PC-3 (cell line): ENCODE measurements at regions not wholly inside any gene's neighbourhood (a gene's known extent, or its start where the extent isn't known, plus 50 kb on each side); places are given as distances from the start of the nearest gene placed in this dataset.

Experiments
- ATAC-seq: fragments of 200-7000 bp; cut with Tn5 transposase; 2 replicates; pipeline ENCODE4 v1.9.1; 2020; ENCODE audit warnings: mild to moderate bottlenecking, moderate library complexity
- BruUV-seq: library from RNA; stranded (reverse); fragments of 400-500 nt; replicated peaks from 2 replicates; lab custom pipeline; 2021; lab: Mats Ljungman, UMichigan
- CTCF ChIA-PET: fragments of 300-600 bp; sonication (Branson Sonifier 250); formaldehyde crosslinking; loops from one replicate; lab custom pipeline; 2022; ENCODE audit warnings: antibody characterized with exemption; lab: Charles Lee
- POLR2A ChIA-PET: fragments of 300-600 bp; sonication (Branson Sonifier 250); formaldehyde crosslinking; loops from one replicate; lab custom pipeline; 2022; ENCODE audit warnings: antibody characterized with exemption; ENCODE audit not compliant: unreplicated experiment; lab: Charles Lee
- DNase-seq: peaks from one replicate; pipeline ENCODE4 v3.0.0-alpha.2; 2015
- H2AFZ ChIP-seq: fragments of 300-600 bp; sonication (generic); 2 replicates; pipeline ENCODE4 v1.6.0; 2016; ENCODE audit warnings: antibody characterized with exemption, low read length
- H3F3A ChIP-seq: fragments of 300-600 bp; sonication (generic); one replicate; pipeline ENCODE4 v1.6.0; 2017; ENCODE audit warnings: antibody characterized with exemption, low read length, control low read depth, mild to moderate bottlenecking; ENCODE audit not compliant: unreplicated experiment
- H3K27ac ChIP-seq: fragments of 300-600 bp; sonication (generic); 2 replicates; pipeline ENCODE4 v1.5.1; 2016; ENCODE audit warnings: mild to moderate bottlenecking, low read length
- H3K27me3 ChIP-seq: fragments of 300-600 bp; sonication (generic); 2 replicates; pipeline ENCODE4 v1.6.1; 2016; ENCODE audit warnings: low read length, mixed read lengths
- H3K36me3 ChIP-seq: fragments of 300-600 bp; sonication (generic); 2 replicates; pipeline ENCODE4 v1.6.1; 2016; ENCODE audit warnings: low read depth, mixed run types, low read length, mixed read lengths
- H3K4me1 ChIP-seq: fragments of 300-600 bp; sonication (generic); 2 replicates; pipeline ENCODE4 v1.5.1; 2016; ENCODE audit warnings: low read length; ENCODE audit not compliant: insufficient read depth
- H3K4me2 ChIP-seq: fragments of 300-600 bp; sonication (generic); 2 replicates; pipeline ENCODE4 v1.6.0; 2016; ENCODE audit warnings: low read length
- H3K4me3 ChIP-seq: fragments of 300-600 bp; sonication (generic); 2 replicates; pipeline ENCODE4 v1.5.1; 2016; ENCODE audit warnings: mild to moderate bottlenecking, low read length, mixed read lengths
- H3K79me2 ChIP-seq: fragments of 300-600 bp; sonication (generic); 2 replicates; pipeline ENCODE4 v1.6.1; 2017; ENCODE audit warnings: low read length, mixed read lengths
- H3K9ac ChIP-seq: fragments of 300-600 bp; sonication (generic); 2 replicates; pipeline ENCODE4 v1.6.0; 2016; ENCODE audit warnings: mild to moderate bottlenecking, low read length
- H3K9me2 ChIP-seq: fragments of 300-600 bp; sonication (generic); replicated peaks from 2 replicates; pipeline ENCODE4 v1.6.1; 2016; ENCODE audit warnings: mixed run types, low read length, mixed read lengths
- H3K9me3 ChIP-seq: fragments of 300-600 bp; sonication (generic); 2 replicates; pipeline ENCODE4 v1.6.1; 2016; ENCODE audit warnings: low read length, mixed read lengths
- H4K20me1 ChIP-seq: fragments of 300-600 bp; sonication (generic); 2 replicates; pipeline ENCODE4 v1.6.1; 2016; ENCODE audit warnings: low read length, mixed read lengths
- CTCF ChIP-seq: fragments of 300-600 bp; sonication (generic); conservative IDR thresholded peaks from 2 replicates; pipeline ENCODE4 v1.5.1; 2017; ENCODE audit warnings: antibody characterized with exemption, low read depth, mild to moderate bottlenecking, low read length
- EZH2 ChIP-seq: fragments of 300-600 bp; sonication (generic); IDR thresholded peaks from one replicate; pipeline ENCODE4 v1.6.1; 2017; ENCODE audit warnings: antibody characterized with exemption, mild to moderate bottlenecking, low read length; ENCODE audit not compliant: unreplicated experiment
- EZH2phosphoT487 ChIP-seq: fragments of 300-600 bp; sonication (generic); IDR thresholded peaks from 2 replicates; pipeline ENCODE4 v1.6.1; 2018; ENCODE audit warnings: mild to moderate bottlenecking, antibody characterized with exemption, low read length, borderline replicate concordance
- intact Hi-C: fragments of 100-400 bp; cut with micrococcal nuclease; formaldehyde crosslinking; loops from 2 replicates; pipeline ENCODE4 v1.9.0; 2023

- DNase-seq (peak; percentile 36), ATAC-seq (peak; percentile 54)
- H3F3A ChIP-seq, result no peaks in the 10 kb centered on the region
- no TSS peak for BruUV-seq
- no peaks in the 10 kb centered on the region for H3K36me3 ChIP-seq
- CTCF ChIA-PET, result no interaction called here
- H3K4me2 ChIP-seq, result no peak overlapping the region
- H3K27me3 ChIP-seq, result no peaks in the 10 kb centered on the region
- no peak overlapping the region for H3K4me3 ChIP-seq
- intact Hi-C loops, result no loop called here
- H3K9me2 ChIP-seq, result no peaks in the 10 kb centered on the region
- no peak overlapping the region for H2AFZ ChIP-seq
- H3K4me1 ChIP-seq, result no peaks in the 10 kb centered on the region
- no peak overlapping the region for H3K27ac ChIP-seq
- H4K20me1 ChIP-seq, result no peaks in the 10 kb centered on the region
- TF ChIP-seq EZH2 (no peak), EZH2phosphoT487 (no peak), CTCF (no peak)
- POLR2A ChIA-PET, result no interaction called here
- H3K79me2 ChIP-seq, result no peaks in the 10 kb centered on the region
- no peak overlapping the region for H3K9ac ChIP-seq
- H3K9me3 ChIP-seq, result no peaks in the 10 kb centered on the region
Observed at GRCh38 chr18:56076723-56077122, 488.7 kb upstream of the TCF4 start.

- TF ChIP-seq CTCF, result no peak
- TF ChIP-seq EZH2, result no peak
- no peak for TF ChIP-seq EZH2phosphoT487
- Histone ChIP-seq H3K27ac (peak overlapping the region; percentile 58), H4K20me1 (no peaks in the 10 kb centered on the region), H3K9me2 (no peaks in the 10 kb centered on the region), H3K9me3 (no peaks in the 10 kb centered on the region), H3K79me2 (no peaks in the 10 kb centered on the region), H3K9ac (no peak overlapping the region), H3K36me3 (no peaks in the 10 kb centered on the region), H3K4me1 (peaks cover 18% of the 10 kb centered on the region), H3K4me3 (no peak overlapping the region), H3K27me3 (no peaks in the 10 kb centered on the region), H2AFZ (peak overlapping the region; percentile 19; the same call in 1 of the 2 replicates), H3K4me2 (peak overlapping the region; percentile 26), H3F3A (no peaks in the 10 kb centered on the region)
- ATAC-seq, result no peak
- CTCF ChIA-PET, result no interaction called here
- peak; percentile 51 for DNase-seq
- intact Hi-C loops, result no loop called here
- no TSS peak for BruUV-seq
- POLR2A ChIA-PET, result no interaction called here
Observed at GRCh38 chr18:56068701-56069100, 480.7 kb upstream of the TCF4 start.

GRCh38 chr18:56067969-56068671 is 480.1 kb upstream of the TCF4 start:
- no peaks in the 10 kb centered on the region for H3K9me3 ChIP-seq
- ChIA-PET POLR2A (no interaction called here), CTCF (no interaction called here)

More at GRCh38 chr18:56067969-56068671, 480.1 kb upstream of the TCF4 start:
- Histone ChIP-seq H3K4me2 (peak overlapping the region; percentile 26), H3K27me3 (no peaks in the 10 kb centered on the region), H3K4me1 (peaks cover 18% of the 10 kb centered on the region), H2AFZ (peak overlapping the region; percentile 19; the same call in 1 of the 2 replicates), H3K9me2 (no peaks in the 10 kb centered on the region), H3F3A (no peaks in the 10 kb centered on the region), H4K20me1 (no peaks in the 10 kb centered on the region), H3K4me3 (no peak overlapping the region), H3K9ac (no peak overlapping the region), H3K36me3 (no peaks in the 10 kb centered on the region), H3K27ac (peak overlapping the region; percentile 58), H3K79me2 (no peaks in the 10 kb centered on the region)
- no peak for TF ChIP-seq EZH2
- no peak for TF ChIP-seq EZH2phosphoT487
- no peak for TF ChIP-seq CTCF
- BruUV-seq, result no TSS peak
- peak; percentile 50 for ATAC-seq
- intact Hi-C loops, result no loop called here
- peak; percentile 61 for DNase-seq
